ENCODE measurements at regions not wholly inside any gene's neighbourhood (a gene's known extent, or its start where the extent isn't known, plus 50 kb on each side); places are given as distances from the start of the nearest gene placed in this dataset.

DNA sequence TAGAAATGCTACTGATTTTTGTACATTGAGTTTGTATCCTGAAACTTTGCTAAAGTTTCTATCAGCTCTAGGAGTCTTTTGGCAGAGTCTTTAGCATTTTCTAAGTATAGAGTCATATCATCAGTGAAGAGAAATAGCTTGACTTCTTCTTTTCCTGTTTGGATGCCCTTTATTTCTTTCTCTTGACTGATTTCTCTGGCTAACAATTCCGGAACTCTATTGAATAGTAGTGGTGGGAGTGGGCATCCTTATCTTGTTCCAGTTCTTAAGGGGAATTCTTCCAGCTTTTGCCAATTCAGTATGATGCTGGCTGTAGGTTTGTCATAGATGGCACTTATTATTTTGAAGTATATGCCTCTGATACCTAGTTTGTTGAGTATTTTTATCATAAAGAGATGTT is 197.7 kb downstream of the AASDHPPT start:
- no peak for DNase-seq
- no peaks in the 10 kb centered on the region for H3K27me3 Mint-ChIP-seq
- no peak overlapping the region for H3K27ac Mint-ChIP-seq
- peaks cover 8% of the 10 kb centered on the region for H3K9me3 Mint-ChIP-seq
- ChIA-PET CTCF (no interaction called here), POLR2A (no interaction called here)
- intact Hi-C loops (cut with micrococcal nuclease): no loop called here
- TF ChIP-seq, protein P1, sequence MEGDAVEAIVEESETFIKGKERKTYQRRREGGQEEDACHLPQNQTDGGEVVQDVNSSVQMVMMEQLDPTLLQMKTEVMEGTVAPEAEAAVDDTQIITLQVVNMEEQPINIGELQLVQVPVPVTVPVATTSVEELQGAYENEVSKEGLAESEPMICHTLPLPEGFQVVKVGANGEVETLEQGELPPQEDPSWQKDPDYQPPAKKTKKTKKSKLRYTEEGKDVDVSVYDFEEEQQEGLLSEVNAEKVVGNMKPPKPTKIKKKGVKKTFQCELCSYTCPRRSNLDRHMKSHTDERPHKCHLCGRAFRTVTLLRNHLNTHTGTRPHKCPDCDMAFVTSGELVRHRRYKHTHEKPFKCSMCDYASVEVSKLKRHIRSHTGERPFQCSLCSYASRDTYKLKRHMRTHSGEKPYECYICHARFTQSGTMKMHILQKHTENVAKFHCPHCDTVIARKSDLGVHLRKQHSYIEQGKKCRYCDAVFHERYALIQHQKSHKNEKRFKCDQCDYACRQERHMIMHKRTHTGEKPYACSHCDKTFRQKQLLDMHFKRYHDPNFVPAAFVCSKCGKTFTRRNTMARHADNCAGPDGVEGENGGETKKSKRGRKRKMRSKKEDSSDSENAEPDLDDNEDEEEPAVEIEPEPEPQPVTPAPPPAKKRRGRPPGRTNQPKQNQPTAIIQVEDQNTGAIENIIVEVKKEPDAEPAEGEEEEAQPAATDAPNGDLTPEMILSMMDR (IDR thresholded peaks at IDR 0.05): no peak
- H3K4me1 Mint-ChIP-seq (ENCODE audit: low read depth): no peaks in the 10 kb centered on the region
- H3K4me3 Mint-ChIP-seq: no peak overlapping the region
- ATAC-seq: no peak
- no peaks in the 10 kb centered on the region for H3K36me3 Mint-ChIP-seq (ENCODE audit: low read depth)

DNA sequence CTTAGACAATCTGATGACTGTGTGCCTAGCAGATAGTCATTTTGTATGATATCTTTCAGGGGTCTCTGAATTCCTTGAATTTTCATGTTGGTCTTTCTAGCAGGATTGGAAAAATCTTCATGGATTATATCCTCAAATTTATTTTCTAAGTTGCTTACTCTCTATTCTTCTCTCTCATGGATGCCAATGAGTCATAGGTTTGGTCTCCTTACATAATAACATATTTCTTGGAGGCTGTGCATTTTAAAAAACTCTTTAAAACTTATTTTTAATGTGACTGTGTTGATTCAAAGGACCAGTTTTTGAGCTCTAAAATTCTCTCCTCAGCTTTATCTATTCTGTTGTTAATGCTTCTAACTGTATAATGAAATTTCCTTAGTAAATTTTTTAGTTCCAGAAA is 198.7 kb downstream of the AASDHPPT start:
- H3K4me1 Mint-ChIP-seq (ENCODE audit: low read depth): no peaks in the 10 kb centered on the region
- ChIA-PET POLR2A (no interaction called here), CTCF (no interaction called here)
- H3K4me3 Mint-ChIP-seq: no peak overlapping the region
- intact Hi-C loops (cut with micrococcal nuclease): no loop called here
- H3K36me3 Mint-ChIP-seq (ENCODE audit: low read depth): no peaks in the 10 kb centered on the region
- peaks cover 8% of the 10 kb centered on the region for H3K9me3 Mint-ChIP-seq
- TF ChIP-seq, protein P1 (IDR thresholded peaks at IDR 0.05): no peak
- no peak overlapping the region for H3K27ac Mint-ChIP-seq
- H3K27me3 Mint-ChIP-seq: no peaks in the 10 kb centered on the region
- ATAC-seq (no peak), DNase-seq (no peak)

DNA sequence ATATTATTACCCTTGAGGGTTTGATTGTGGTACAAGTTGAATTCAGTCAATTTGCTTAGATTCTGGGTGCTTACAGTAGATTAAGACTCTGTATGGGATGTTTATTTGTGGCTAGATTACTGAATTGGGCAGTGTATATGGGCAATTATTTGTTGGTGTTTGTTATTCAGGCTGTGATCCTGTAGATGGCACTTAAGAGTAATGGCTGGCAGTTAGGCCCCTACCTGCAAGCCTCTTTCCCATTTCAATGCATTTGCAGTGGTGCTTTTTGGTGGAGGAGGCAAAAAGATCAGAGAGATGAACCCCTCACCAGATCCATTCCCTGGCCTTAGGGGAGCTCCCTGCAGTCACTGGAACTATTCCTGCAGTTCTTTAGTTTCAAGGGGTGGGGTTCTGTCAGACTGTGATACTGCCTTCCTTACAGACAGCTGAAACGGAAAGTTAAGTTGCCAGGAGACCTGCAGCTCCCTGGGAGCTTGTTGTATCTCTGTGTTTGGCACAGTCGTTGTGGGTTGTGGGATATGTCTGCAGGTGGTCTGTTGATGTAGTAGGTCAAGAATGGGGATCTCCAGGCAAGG is 199.5 kb downstream of the AASDHPPT start:
- no peak overlapping the region for H3K4me3 Mint-ChIP-seq
- no peaks in the 10 kb centered on the region for H3K27me3 Mint-ChIP-seq
- no peak for DNase-seq
- H3K27ac Mint-ChIP-seq: no peak overlapping the region
- intact Hi-C loops (cut with micrococcal nuclease): no loop called here
- no peaks in the 10 kb centered on the region for H3K36me3 Mint-ChIP-seq (ENCODE audit: low read depth)
- H3K9me3 Mint-ChIP-seq: peaks cover 8% of the 10 kb centered on the region
- no peaks in the 10 kb centered on the region for H3K4me1 Mint-ChIP-seq (ENCODE audit: low read depth)
- POLR2A ChIA-PET: no interaction called here
- TF ChIP-seq, protein P1 (IDR thresholded peaks at IDR 0.05): no peak
- ATAC-seq: no peak
- CTCF ChIA-PET: no interaction called here

DNA sequence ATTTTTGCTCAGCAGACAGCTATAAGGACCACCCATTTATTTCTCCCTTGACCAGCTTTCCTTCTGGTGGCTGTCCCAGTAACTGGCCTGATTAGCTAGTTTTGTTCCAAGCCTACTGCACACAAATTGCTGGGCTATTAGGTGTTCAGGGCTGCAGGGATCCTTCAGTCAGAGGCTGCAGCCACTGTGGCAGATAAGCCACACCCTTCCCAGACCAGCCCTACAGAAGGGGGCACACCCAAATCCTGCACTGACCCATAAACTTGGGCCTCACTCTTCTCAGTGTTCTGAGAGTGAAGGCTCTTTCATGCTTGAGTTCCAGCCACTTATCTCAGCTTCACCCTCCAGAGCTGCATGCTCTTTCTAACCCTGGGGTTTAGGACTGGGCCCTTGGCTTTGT is 200.0 kb downstream of the AASDHPPT start:
- intact Hi-C loops (cut with micrococcal nuclease): no loop called here
- TF ChIP-seq, protein P1 (IDR thresholded peaks at IDR 0.05): no peak
- Mint-ChIP-seq H3K4me1 (ENCODE audit: low read depth) (no peaks in the 10 kb centered on the region), H3K36me3 (ENCODE audit: low read depth) (no peaks in the 10 kb centered on the region), H3K4me3 (no peak overlapping the region), H3K27me3 (no peaks in the 10 kb centered on the region), H3K27ac (no peak overlapping the region), H3K9me3 (peaks cover 6% of the 10 kb centered on the region)
- CTCF ChIA-PET: no interaction called here
- POLR2A ChIA-PET: no interaction called here
- ATAC-seq (no peak), DNase-seq (no peak)

DNA sequence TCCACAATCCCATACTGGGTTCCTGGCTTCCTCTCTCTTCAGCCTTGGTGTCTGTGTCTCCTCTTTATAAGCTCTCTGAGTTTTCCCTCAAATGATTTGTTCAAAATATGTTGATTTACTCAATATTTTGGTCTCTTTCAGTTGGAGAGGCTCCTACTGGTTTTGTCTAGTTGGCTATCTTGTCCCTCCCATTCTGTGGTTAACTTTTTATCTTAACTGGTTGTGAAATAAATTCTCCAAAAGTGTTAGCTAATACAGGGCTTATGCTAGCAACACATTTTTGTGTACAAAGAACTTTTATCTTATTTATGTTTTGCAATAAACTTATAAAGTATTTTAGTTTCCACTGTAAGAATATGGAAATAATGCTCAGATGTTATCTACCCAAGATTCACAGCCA is 200.9 kb downstream of the AASDHPPT start:
- Mint-ChIP-seq H3K9me3 (peaks cover 2% of the 10 kb centered on the region), H3K4me3 (no peak overlapping the region), H3K27me3 (peaks cover 1% of the 10 kb centered on the region), H3K4me1 (ENCODE audit: low read depth) (no peaks in the 10 kb centered on the region), H3K27ac (no peak overlapping the region), H3K36me3 (ENCODE audit: low read depth) (no peaks in the 10 kb centered on the region)
- ATAC-seq: no peak
- CTCF ChIA-PET: no interaction called here
- POLR2A ChIA-PET: no interaction called here
- TF ChIP-seq, protein P1 (IDR thresholded peaks at IDR 0.05): no peak
- no peak for DNase-seq
- intact Hi-C loops (cut with micrococcal nuclease): no loop called here

Data from activated CD8-positive, alpha-beta T cell treated with anti-CD3 and anti-CD28 coated beads for 36 hours (primary cell).